Stimulated activated CD4-positive, alpha-beta T cell treated with anti-CD3 and anti-CD28 coated beads, Interleukin-2, amount 100 ng/mL, for 48 hours (primary cell): ENCODE measurements at regions not wholly inside any gene's neighbourhood (a gene's known extent, or its start where the extent isn't known, plus 50 kb on each side); places are given as distances from the start of the nearest gene placed in this dataset.

ENCODE experiments used
- DNase-seq, 2 donors: peaks; one replicate each; pipeline ENCODE4 v3.0.0-alpha.2; 2020

DNA sequence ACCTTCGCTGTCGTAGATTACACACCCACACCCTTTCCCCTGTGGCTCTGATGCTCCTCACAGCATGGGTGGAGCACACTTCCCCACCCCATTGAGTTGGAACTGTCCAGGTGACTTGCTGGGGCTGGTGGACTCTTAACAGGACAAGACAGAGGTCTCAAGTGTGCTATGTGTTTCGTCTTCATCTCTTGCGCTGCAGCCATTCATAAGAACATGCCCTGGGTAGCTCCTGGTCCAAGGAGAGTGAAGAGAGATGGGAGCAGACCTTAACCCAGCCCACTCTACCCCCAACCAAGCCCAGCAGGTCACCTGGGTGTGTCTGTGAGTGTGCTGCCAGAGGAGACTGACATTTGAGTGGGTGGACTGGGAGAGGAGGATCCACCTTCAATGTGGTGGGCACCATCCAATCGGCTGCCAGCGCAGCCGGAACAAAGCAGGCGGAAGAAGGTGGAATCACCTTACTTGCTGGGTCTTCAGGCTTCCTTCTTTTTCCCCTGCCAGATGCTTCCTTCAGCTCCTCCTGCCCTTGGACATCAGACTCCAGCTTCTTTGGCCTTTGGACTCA, 112.4 kb downstream of the HTR5A start:
- DNase-seq: no peak

DNA sequence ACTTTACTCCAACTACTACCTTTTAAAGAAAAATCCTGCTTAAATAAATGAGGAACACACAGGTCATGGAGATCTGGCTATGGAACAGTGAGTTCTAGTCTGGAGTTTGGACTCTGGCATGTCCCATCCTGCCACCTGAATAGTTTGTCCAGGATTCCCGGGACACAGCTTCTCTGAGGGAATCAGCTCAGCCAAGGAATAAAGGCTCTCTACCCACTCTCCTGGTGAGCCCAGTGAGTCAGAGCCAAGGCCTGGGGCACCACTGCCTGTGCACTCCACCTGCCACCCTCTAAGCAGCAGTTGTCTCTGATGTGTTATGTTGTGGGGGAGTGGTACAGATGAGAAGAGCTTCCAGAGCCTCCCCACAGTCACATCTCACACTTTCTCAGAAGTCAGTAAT, 113.5 kb downstream of the HTR5A start:
- no peak for DNase-seq

- DNase-seq: no peak
Measured at GRCh38 chr7:155184923-155185322, 112.8 kb upstream of the INSIG1 start.

DNA sequence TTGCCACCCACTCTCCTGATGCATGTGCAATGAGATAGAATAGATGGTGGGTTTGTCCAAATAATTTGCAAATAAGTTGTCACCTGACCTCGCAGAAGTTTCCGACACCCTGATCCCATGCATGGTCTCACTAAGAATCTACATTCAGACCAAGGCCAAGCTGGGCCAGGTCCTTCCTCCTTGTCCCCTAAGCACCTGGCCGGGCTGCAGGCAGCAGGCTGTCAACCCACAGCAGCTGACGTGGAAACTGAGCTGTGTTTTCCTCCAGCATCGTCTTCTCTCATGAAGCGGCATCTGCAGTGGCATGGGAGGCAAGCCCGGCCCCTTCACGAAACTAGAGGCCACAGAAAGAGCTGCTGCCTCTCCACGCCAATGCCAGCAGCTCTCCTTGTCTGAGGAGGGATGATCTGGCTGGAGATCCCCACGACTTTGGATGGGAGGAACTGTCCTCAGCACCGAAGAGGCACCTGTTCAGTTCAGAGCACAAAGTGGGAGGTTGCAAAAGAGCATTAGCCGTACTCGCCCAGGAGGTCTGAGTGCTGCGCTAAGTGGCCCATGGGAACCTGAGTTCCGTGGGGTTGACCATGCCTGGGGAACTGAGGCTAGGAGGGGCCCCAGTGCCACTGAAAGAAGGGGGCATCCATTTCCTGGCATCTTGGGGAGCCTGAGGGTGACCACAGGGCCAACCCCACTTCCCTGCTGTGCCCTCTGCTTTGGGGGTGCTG, 110.5 kb upstream of the INSIG1 start:
- no peak for DNase-seq

DNA sequence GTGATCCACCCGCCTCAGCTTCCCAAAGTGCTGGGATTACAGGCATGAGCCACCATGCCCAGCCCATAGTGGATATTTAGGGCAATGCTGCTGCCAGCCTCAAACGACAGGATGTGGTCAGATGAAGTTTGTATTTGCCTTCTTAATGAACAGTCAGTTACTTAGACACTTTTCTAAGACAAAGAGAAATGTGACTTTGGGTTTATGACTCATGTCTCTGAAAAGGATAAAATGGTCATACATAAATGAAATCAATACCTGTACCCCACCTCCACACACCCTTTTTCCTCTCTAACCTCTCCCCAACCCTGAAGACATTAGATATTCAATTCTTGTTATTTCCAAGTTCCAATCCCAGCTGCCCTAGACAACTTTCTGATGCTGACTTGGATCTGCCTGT, 109.3 kb upstream of the INSIG1 start:
- DNase-seq: no peak

DNA sequence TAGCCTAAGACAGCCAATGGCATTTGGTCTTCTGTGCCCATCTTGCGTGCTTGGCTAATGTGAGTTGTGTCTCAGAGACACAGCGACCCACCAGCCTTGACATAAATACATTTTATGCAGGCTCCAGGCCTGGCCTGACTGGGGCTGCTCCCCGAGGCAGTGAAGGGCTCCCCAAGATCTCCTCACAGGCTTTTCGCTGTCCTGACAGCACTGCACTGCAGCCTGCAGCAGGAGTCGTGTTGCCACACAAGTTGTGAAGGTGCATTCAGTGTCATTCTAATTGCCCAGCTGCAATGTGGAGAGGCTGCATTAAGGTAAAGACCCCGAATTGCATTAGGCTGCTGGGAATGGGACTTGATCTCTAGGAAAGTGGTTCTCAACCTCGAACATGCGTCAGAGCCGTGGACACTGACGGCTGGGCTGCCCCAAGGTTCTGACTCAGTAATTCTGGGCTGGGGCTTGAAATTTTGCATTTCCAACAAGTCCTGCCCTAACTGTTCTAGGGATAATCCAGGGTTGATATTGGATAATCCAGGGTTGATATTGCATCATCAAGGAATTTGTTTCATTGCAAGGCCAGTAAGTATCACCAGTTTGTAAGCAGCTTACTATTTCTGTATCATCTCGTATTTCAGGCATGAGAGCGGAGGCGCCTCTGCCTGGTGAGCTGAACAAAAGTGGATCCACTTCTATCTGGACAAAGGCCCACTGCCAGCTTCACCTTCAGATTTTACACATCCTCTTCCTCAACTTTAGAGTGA, 108.7 kb upstream of the INSIG1 start:
- no peak for DNase-seq

DNA sequence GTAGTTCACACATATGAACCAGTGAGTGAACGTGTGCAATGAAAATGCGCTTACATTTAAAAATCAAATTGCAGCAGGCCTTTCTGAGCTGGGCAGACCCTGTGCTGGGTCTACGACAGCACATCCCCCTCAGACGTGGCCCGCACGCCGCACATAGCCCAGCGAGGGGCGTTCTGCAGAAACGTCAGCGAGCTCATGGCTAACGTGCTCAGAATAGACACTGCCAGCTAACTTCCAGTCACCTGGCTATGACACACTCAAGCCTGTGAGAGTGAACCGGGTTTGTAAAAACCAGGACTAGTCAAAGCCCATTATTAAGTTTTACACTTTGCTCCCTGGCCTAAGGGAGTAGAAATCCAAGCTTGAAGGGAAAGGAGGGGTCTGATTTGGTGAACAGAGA, 108.1 kb upstream of the INSIG1 start:
- no peak for DNase-seq

- peak; percentile 79 to 81 for DNase-seq
Measured at GRCh38 chr7:155190688-155191087, 107.0 kb upstream of the INSIG1 start.

GRCh38 chr7:155191137-155191536, 106.5 kb upstream of the INSIG1 start:
- no peak for DNase-seq

DNA sequence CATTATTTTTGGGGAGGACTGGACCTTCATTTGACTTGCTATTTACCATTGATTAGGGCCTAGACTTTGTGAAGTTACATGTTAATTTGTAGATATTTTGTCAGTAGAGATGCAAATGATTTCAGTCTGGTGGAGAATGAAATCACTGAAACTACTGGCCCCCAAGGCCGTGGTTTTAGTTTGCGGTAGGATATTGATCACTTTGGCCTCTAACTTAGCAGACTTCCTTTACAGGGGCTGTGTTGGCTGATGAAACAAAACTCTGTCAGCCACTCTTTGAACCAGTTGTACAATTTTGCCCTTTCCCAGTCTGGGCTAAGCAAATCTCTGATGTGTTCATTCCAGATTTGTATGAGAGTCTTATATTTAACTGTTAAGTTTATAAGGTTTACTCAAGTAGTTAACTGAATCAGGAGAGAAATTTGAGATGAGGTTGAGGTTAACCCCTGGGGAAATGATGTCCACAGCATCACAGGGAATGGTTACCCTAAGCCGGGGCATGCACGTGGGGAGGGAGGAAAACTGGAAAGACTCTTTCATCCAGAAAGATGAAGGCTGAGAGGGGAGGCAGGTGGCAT, 105.7 kb upstream of the INSIG1 start:
- DNase-seq: no peak

- no peak for DNase-seq
Measured at GRCh38 chr7:155192961-155193640, 104.6 kb upstream of the INSIG1 start.

DNA sequence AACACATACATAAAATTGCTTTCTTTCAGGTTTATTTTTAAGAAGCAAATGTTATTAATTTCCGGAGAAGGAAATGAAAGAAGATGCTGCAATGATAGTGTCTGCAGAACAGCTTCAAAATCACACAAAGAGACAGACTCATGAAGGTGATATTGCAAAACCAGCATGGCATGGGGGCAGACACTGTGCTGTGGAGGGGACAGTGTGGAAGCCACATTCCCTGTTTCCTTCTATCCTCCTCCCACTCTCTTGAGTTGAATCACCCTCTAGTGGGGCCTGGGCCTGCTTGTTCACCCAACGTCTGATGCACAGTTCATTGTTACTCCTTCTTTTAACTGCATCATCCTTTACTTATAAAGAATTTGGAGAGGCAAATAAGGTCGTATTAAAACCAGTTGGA, 104.0 kb upstream of the INSIG1 start:
- DNase-seq: no peak

DNA sequence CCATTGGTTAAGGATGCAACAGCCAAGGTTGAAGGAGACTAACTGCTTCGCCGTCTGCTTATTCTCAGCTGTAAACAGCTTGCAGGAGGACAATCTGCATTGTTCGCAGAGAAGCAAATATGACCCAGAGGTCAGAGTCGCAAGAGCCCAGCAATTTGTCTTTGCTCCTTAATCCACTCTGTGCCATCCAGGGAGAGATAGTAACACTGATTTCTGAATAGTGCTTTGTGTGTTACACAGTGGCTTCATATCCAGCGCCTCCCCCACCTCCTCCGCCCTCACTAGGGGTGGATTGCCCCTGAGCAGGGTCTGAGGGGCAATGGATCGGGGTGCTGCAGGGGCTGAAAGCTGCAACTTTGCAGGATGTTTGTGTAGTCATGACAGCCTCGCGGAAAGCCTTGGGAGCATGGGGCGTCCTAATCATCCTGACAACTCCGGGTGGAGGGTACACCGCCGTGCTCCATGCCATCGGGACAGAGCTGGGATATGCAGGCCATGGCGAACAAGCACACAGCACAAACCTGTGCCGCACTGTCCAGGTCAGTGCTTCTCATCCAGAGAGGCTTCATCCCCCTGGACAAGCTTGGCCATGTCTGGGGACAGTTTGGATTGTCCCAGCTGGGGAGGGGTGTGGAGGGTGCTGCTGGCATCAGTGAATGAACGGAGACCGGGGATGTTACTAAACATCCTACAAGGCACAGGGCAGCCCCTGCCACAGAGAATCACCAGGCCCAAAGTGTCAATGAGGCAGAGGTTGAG, 103.1 kb upstream of the INSIG1 start:
- no peak for DNase-seq

GRCh38 chr7:155195939-155196523, 101.6 kb upstream of the INSIG1 start:
- DNase-seq: no peak

DNA sequence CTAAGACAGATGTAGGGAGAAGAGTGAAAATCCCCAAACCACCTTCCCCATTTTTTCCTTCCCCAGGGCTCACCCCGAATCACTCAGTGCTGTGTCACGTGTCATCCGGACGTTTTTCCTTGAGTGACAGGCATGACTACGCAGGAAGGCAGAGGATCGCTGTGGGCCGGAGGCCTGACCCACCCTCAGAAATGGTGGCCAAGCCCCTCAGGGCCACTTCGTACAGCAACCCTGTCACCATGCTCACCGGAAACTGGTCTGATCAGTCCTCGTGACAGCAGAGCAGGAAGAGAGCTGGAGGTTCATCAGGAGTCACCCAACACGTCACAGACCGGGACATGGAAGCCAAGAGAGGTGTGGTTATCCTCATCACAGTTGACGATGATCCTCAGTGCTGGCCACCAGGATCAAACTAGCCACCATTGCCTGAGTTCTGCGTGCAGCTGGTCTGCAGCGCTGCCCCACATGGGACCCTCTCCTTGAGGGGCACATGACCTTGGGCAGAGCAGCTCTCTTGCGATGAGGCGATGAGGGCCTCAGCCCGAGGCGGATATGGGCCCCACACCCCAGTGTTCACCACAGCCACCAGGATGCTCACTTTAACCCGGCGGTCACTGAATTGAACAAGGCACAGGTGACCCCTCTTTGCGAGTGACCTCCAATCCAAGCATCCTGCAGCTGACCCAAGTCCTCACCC, 99.3 kb upstream of the INSIG1 start:
- no peak for DNase-seq

DNA sequence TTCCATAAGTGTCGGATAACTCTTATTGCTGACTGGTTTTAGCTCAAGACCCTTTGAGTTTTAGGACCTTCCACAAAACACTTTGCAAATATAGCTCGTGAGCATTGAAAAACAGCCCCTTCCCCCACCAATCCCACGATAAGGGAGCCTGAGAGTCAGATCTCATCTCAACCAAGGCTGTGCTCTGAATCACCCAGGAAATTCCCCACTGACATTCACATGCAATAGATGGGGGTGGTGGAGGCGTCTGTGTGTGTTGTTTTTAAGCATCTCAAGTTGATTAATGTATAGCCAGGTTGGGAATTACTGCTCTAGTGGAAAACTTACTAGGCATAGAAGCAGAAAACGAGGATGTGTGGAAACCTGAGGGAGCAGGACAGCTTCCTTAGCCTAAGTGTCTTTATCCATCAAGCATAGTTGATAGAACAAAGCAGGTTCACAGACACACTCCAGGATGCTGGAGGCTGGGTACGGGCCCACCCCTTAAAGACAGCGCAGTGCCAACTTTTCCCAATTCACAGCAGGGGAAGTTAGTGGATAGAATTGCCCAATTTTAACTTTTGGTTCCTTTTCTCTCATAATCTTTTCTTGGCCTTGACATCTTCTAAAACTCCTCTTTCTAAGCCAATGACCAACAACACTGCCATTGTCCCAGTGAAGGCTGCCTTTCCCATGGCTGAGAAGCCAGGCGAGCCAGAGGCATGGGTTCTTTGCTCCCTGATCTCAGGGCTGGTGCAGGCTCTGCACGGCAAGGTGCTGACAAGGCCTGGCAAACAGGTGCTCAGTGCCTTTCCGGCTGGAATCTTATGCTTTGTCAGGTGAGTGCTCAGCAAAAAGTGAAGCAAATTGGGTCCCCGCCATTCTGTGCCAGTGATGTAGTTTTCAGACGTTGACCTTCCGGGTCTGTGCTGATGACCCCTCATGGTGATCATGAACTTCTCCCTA, 98.5 kb upstream of the INSIG1 start:
- peak; percentile 31 to 58 for DNase-seq

DNA sequence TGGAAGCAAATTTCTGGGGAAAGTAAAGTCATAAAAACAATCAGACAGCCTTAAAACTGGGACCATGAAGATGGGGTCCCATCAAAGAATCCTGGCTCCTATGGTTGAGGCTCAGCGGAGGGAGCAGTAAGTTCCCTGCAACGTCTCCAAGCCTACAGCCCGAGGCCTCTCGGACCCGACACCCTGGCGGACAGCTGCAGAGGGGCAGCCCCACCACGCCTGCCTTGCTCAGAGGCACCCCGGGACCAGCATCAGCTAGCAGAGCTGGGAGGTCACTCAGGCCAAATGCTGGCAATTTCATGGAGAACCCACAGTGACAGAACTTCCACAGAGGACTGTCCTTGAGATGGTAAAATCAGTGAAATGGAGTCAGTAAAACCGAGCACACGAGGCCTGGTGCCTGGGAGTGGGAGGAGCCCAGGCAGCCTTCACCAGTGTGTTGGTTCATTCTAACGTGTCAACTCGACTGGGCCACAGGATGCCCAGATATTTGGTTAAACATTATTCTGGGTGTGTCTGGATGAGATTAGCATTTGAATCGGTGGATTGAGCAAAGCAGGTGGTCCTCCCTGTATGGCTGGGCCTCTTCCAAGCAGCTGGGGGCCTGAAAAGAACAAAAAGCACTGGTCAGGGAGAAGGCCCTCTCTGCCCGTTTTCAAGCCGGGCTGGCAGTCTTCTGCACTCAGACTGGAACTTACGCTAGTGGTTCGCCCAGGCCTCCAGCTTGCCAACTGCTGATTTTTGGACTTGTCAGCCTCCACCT, 96.2 kb upstream of the INSIG1 start:
- no peak for DNase-seq

GRCh38 chr7:155202106-155202871, 95.4 kb upstream of the INSIG1 start:
- no peak for DNase-seq
